ENCODE measurements at regions not wholly inside any gene's neighbourhood (a gene's known extent, or its start where the extent isn't known, plus 50 kb on each side); places are given as distances from the start of the nearest gene placed in this dataset.

DNA sequence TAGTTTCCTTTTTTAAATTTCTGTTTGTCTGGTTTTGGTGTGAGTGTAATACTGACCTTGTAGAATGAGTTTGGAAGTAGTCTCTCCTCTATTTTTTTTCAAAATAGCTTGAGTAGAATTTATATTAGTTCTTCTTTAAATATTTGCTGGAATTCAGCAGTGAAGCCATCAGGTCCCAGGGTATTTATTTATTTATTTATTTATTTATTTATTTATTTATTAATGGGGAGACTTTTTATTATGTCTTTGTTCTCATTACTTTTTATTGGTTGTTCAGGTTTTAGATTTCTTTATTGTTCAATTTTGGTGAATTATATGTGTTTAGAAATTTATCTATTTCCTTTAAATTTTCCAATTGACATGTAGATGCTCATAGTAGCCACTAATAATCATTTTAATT, 875.8 kb upstream of the COX7C start:
- Histone ChIP-seq H3K27me3 (replicated peaks; ENCODE audit: insufficient read depth) (no peaks in the 10 kb centered on the region), H3K9me3 (no peaks in the 10 kb centered on the region), H3K36me3 (no peaks in the 10 kb centered on the region), H3K4me1 (ENCODE audit: control insufficient read depth in 1 of 2, low read depth in 2 of 2) (no peaks in the 10 kb centered on the region), H3K27ac (no peak overlapping the region), H3K4me3 (no peak overlapping the region)
- ATAC-seq (ENCODE audit: insufficient number of reproducible peaks, low FRiP score, low read depth) (no peak), DNase-seq (ENCODE audit: low spot score) (no peak)
- no peak for TF ChIP-seq CTCF (IDR thresholded peaks at IDR 0.05)

DNA sequence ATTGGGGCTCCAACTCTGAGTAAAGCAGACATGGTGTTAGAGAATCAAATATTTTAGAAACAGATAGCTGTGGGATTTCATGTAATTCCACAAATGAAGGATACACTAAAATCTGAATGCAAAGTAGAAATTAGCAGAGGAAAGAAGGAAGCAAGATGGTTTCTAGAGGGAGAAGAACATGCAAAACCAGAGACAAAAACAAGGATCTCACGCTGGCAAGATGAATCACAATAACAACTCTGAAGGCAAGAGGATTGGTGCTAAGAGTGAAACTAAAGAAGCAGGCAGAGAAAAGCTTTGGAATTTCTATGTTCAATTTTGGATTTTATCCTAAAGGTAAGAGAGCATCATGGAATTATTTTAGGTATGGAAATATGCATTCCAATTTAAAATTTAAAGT, 857.2 kb upstream of the COX7C start:
- no peak for TF ChIP-seq CTCF (IDR thresholded peaks at IDR 0.05)
- H3K4me1 ChIP-seq (ENCODE audit: control insufficient read depth in 1 of 2, low read depth in 2 of 2), result no peaks in the 10 kb centered on the region
- no peaks in the 10 kb centered on the region for H3K27me3 ChIP-seq (replicated peaks; ENCODE audit: insufficient read depth)
- no peaks in the 10 kb centered on the region for H3K9me3 ChIP-seq
- no peak overlapping the region for H3K27ac ChIP-seq
- DNase-seq (ENCODE audit: low spot score) (no peak), ATAC-seq (ENCODE audit: insufficient number of reproducible peaks, low FRiP score, low read depth) (no peak)
- H3K4me3 ChIP-seq, result no peak overlapping the region
- H3K36me3 ChIP-seq, result no peaks in the 10 kb centered on the region

DNA sequence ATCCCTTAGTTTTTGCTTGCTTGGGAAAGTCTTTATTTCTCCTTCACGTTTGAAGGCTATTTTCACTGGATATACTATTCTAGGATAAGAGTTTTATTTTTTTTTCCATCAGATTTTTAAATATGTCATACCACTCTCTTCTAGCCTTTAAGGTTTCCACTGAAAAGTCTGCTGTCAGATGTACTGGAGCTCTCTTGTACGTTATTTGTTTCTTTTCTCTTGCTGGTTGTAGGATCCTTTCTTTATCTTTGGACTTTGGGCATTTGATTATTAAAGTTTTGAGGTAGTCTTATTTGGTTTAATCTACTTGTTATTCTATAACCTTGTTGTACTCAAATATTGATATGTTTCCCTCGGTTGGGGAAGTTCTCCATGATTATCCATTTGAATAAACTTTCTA, 848.4 kb upstream of the COX7C start:
- Histone ChIP-seq H3K27me3 (replicated peaks; ENCODE audit: insufficient read depth) (no peaks in the 10 kb centered on the region), H3K27ac (no peak overlapping the region), H3K9me3 (peaks cover 3% of the 10 kb centered on the region), H3K4me3 (no peak overlapping the region), H3K4me1 (ENCODE audit: control insufficient read depth in 1 of 2, low read depth in 2 of 2) (no peaks in the 10 kb centered on the region), H3K36me3 (no peaks in the 10 kb centered on the region)
- no peak for DNase-seq (ENCODE audit: low spot score)
- no peak for TF ChIP-seq CTCF (IDR thresholded peaks at IDR 0.05)
- no peak for ATAC-seq (ENCODE audit: insufficient number of reproducible peaks, low FRiP score, low read depth)

DNA sequence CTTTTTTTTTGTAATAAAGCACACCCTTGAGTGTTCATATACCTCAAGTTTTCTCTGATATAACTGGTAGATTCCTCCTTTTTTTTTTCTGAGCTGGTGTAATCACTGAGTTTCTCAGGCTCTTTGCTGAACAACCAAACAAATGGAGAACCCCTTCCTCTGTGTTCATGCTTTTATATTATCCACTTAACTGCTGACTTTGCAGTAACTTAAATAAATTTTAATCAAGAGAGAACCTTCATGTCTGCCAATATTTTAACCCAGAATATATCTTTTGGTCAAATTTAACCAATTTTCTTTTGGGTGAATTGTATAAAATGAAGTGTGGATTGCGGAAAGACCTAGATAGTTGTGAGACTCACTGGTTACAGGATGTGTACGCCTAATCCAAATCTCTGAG, 833.0 kb upstream of the COX7C start:
- DNase-seq (ENCODE audit: low spot score), result no peak
- no peak overlapping the region for H3K27ac ChIP-seq
- no peak for ATAC-seq (ENCODE audit: insufficient number of reproducible peaks, low FRiP score, low read depth)

GRCh38 chr5:85813146-85813545, 804.6 kb upstream of the COX7C start:
- Histone ChIP-seq H3K9me3 (no peaks in the 10 kb centered on the region), H3K4me1 (ENCODE audit: control insufficient read depth in 1 of 2, low read depth in 2 of 2) (no peaks in the 10 kb centered on the region), H3K36me3 (no peaks in the 10 kb centered on the region), H3K27me3 (replicated peaks; ENCODE audit: insufficient read depth) (no peaks in the 10 kb centered on the region), H3K4me3 (no peak overlapping the region), H3K27ac (no peak overlapping the region)
- no peak for ATAC-seq (ENCODE audit: insufficient number of reproducible peaks, low FRiP score, low read depth)
- DNase-seq (ENCODE audit: low spot score), result no peak
- TF ChIP-seq CTCF (IDR thresholded peaks at IDR 0.05), result no peak

More for the DNA sequence above, 833.0 kb upstream of the COX7C start:
- Histone ChIP-seq H3K27me3 (replicated peaks; ENCODE audit: insufficient read depth) (no peaks in the 10 kb centered on the region), H3K4me3 (no peak overlapping the region), H3K36me3 (no peaks in the 10 kb centered on the region), H3K4me1 (ENCODE audit: control insufficient read depth in 1 of 2, low read depth in 2 of 2) (no peaks in the 10 kb centered on the region), H3K9me3 (no peaks in the 10 kb centered on the region)
- no peak for TF ChIP-seq CTCF (IDR thresholded peaks at IDR 0.05)
